ENCODE measurements at regions not wholly inside any gene's neighbourhood (a gene's known extent, or its start where the extent isn't known, plus 50 kb on each side); places are given as distances from the start of the nearest gene placed in this dataset.

DNA sequence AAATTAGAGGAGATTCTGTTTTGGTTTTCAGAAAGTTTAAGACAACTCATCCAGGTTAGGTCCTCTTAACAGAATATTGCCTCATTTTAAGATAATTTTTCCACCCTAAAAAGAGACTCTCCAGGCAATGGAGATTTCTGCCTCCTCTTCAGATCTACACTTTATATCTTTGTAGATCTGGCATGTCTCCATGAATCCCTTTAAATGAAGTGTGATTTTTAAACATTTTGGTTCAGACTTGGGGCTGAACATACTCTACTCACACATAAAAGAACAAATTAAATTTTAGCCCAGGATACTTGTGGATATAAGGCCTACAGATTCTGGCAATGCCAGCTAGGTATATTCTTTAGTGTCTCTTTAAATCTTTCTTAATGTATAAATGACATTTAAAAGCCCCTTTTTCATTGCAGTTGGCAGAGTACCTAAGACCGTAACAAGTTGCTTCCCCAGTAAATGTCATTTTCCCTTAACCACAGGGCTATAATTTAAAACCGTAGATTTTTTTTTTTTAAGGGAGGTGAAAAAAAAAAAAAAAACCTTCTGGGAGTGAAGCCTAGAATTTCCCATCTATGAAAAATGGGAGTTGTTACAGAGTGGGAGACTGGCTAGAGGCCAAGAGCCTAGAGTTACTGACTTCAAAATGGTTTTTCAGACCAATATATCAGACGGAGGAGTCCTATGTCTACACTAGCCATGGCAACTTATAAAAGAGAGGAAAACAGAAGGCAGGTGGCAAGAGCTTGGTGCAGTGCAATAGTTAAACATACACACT is 207.8 kb upstream of the TARS1 start:
- H3K9me3 ChIP-seq (ENCODE audit: control insufficient read depth, low read depth, low read length) = no peaks in the 10 kb centered on the region
- FAIRE-seq = no peak
- dilution Hi-C loops (cut with MboI; ENCODE audit: extremely low pct_ligation_motif_present, low sequenced_read_pairs) = no loop called here

DNA sequence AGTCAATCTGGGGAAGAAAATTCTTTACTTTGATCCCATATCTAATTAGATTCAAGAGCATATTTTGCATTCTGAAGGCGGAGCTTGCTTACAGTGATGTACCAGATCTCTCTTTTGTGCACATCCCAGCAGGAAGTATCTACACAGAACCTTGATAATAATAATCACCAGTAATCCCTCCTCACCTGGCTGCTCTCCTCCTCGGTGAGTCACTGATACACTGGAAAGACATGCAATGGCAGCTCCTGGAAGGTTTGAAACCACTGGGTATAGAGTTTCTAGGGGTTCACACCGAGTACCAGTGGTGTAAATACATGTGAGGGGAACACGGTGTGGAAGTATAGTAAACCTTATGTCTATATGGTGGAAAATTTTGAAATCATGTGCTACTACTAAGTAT is 205.5 kb upstream of the TARS1 start:
- no peaks in the 10 kb centered on the region for H3K36me3 ChIP-seq (ENCODE audit: control insufficient read depth in 2 of 2, extremely low read depth in 1 of 2, insufficient read depth in 2 of 2, low read length in 2 of 2)
- no peaks in the 10 kb centered on the region for H3K9me3 ChIP-seq (ENCODE audit: control insufficient read depth, low read depth, low read length)
- H3K9ac ChIP-seq (ENCODE audit: control insufficient read depth, extremely low read depth, insufficient read depth, low read length) = no peak overlapping the region
- H3K9me1 ChIP-seq (ENCODE audit: control insufficient read depth, extremely low read depth, insufficient read depth, low read length) = no peaks in the 10 kb centered on the region
- FAIRE-seq (peak; percentile 67), DNase-seq (ENCODE audit: low read depth, low spot score) (no peak)
- no peak overlapping the region for H2AFZ ChIP-seq (ENCODE audit: control insufficient read depth, low read length)
- H3K27ac ChIP-seq (ENCODE audit: control insufficient read depth, insufficient read depth, low read length) = no peak overlapping the region
- dilution Hi-C loops (cut with MboI; ENCODE audit: extremely low pct_ligation_motif_present, low sequenced_read_pairs) = no loop called here
- no peak for TF ChIP-seq EZH2 (IDR thresholded peaks at IDR 0.05; ENCODE audit: low read length)
- TF ChIP-seq, protein P1, sequence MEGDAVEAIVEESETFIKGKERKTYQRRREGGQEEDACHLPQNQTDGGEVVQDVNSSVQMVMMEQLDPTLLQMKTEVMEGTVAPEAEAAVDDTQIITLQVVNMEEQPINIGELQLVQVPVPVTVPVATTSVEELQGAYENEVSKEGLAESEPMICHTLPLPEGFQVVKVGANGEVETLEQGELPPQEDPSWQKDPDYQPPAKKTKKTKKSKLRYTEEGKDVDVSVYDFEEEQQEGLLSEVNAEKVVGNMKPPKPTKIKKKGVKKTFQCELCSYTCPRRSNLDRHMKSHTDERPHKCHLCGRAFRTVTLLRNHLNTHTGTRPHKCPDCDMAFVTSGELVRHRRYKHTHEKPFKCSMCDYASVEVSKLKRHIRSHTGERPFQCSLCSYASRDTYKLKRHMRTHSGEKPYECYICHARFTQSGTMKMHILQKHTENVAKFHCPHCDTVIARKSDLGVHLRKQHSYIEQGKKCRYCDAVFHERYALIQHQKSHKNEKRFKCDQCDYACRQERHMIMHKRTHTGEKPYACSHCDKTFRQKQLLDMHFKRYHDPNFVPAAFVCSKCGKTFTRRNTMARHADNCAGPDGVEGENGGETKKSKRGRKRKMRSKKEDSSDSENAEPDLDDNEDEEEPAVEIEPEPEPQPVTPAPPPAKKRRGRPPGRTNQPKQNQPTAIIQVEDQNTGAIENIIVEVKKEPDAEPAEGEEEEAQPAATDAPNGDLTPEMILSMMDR (optimal IDR thresholded peaks at IDR 0.05 in 1 of 3, IDR thresholded peaks at IDR 0.05 in 1 of 3, conservative IDR thresholded peaks at IDR 0.05 in 1 of 3; ENCODE audit: extremely low read depth in 1 of 3, insufficient read depth in 2 of 3, low read length in 3 of 3) = no peak
- no peaks in the 10 kb centered on the region for H3K4me1 ChIP-seq (ENCODE audit: control insufficient read depth, extremely low read depth, insufficient read depth, low read length)
- no peaks in the 10 kb centered on the region for H3K27me3 ChIP-seq (ENCODE audit: control insufficient read depth, extremely low read depth, insufficient read depth, low read length)
- no peaks in the 10 kb centered on the region for H3K79me2 ChIP-seq (ENCODE audit: control insufficient read depth, insufficient read depth, low read length)
- no peak overlapping the region for H3K4me3 ChIP-seq (ENCODE audit: control insufficient read depth in 2 of 3, extremely low read depth in 1 of 3, insufficient read depth in 2 of 3, low read depth in 1 of 3, low read length in 3 of 3)
- no peak overlapping the region for H3K4me2 ChIP-seq (ENCODE audit: control insufficient read depth, extremely low read depth, insufficient read depth, low read depth, low read length)
- H4K20me1 ChIP-seq (ENCODE audit: control insufficient read depth, extremely low read depth, insufficient read depth, low read length) = no peaks in the 10 kb centered on the region

More for the DNA sequence above, 207.8 kb upstream of the TARS1 start:
- Histone ChIP-seq H4K20me1 (ENCODE audit: control insufficient read depth, extremely low read depth, insufficient read depth, low read length) (no peaks in the 10 kb centered on the region), H3K4me1 (ENCODE audit: control insufficient read depth, extremely low read depth, insufficient read depth, low read length) (no peaks in the 10 kb centered on the region), H3K4me3 (ENCODE audit: control insufficient read depth in 2 of 3, extremely low read depth in 1 of 3, insufficient read depth in 2 of 3, low read depth in 1 of 3, low read length in 3 of 3) (no peak overlapping the region), H3K9me1 (ENCODE audit: control insufficient read depth, extremely low read depth, insufficient read depth, low read length) (no peaks in the 10 kb centered on the region), H2AFZ (ENCODE audit: control insufficient read depth, low read length) (no peak overlapping the region), H3K4me2 (ENCODE audit: control insufficient read depth, extremely low read depth, insufficient read depth, low read depth, low read length) (no peak overlapping the region), H3K36me3 (ENCODE audit: control insufficient read depth in 2 of 2, extremely low read depth in 1 of 2, insufficient read depth in 2 of 2, low read length in 2 of 2) (no peaks in the 10 kb centered on the region), H3K79me2 (ENCODE audit: control insufficient read depth, insufficient read depth, low read length) (no peaks in the 10 kb centered on the region), H3K27me3 (ENCODE audit: control insufficient read depth, extremely low read depth, insufficient read depth, low read length) (no peaks in the 10 kb centered on the region), H3K27ac (ENCODE audit: control insufficient read depth, insufficient read depth, low read length) (no peak overlapping the region), H3K9ac (ENCODE audit: control insufficient read depth, extremely low read depth, insufficient read depth, low read length) (no peak overlapping the region)
- TF ChIP-seq, protein P1 (optimal IDR thresholded peaks at IDR 0.05 in 1 of 3, IDR thresholded peaks at IDR 0.05 in 1 of 3, conservative IDR thresholded peaks at IDR 0.05 in 1 of 3; ENCODE audit: extremely low read depth in 1 of 3, insufficient read depth in 2 of 3, low read length in 3 of 3) = no peak
- no peak for TF ChIP-seq EZH2 (IDR thresholded peaks at IDR 0.05; ENCODE audit: low read length)
- DNase-seq (ENCODE audit: low read depth, low spot score) = no peak
